ENCODE measurements at regions not wholly inside any gene's neighbourhood (a gene's known extent, or its start where the extent isn't known, plus 50 kb on each side); places are given as distances from the start of the nearest gene placed in this dataset.

DNA sequence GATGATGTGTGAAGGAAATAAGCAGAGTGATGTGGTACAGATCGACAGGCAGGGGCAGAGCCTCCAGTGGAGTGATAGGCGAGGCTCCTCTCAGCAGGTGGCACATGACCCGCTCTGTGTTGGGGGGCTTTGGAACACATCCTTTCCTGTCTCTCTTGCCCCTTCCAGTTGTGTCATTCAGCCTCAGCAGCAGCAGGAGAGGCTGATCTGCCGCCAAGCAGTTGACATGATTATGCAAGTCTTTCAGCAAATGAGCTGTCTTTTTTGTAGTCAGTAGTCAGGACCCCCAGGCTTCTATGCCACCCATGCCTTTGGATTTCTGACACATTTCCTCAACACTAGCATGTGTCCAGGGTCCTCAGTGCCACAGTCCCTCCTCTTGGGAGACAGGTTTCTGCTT lies 307.1 kb upstream of the C1orf174 start:
- H3K4me1 ChIP-seq, result no peaks in the 10 kb centered on the region
- no peak for DNase-seq (ENCODE audit: low spot score in 2 of 2)
- WGBS, 2 donors, result 79 to 81% methylated on average over 4 of the region's 4 CpGs

DNA sequence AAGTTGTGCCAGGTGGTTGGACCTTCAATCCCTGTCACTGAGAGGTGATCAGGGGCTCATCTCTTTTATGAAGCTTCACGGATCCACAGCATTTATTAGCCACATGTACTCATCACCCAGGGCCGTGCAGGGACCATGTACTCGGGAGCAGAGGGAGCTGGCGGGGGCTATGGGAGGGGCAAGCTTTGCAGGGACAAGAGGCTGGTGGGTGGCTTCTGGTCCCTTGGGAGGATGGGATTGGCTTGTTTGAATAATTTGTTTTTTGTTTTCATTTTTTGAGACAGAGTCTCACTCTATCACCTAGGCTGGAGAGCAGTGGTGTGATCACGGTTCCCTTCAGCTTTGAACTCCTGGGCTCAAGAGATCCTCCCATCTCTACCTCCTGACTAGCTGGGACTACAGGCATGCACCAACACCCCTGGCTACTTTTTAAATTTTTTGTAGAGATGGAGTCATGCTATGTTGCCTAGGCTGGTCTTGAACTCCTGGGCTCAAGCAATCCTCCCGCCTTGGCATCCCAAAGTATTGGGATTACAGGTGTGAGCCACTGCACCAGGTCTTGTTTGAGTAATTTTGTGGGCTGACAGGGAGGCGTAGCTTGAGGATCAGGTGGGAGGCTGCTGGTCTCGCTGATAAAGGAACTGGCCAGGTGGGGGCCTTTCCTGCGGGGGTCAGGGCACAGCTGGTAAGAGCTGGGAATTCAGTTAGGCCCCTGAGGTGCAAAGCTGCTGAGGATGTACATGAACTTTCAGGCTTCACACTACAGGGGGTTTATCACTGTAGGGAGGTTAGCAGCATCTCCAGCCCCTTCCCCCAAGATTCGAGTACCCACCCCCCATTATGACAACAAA lies 308.0 kb upstream of the C1orf174 start:
- TF ChIP-seq EP300 (IDR thresholded peaks at IDR 0.05) (no peak), CTCF (IDR thresholded peaks at IDR 0.05) (no peak), POLR2A (IDR thresholded peaks at IDR 0.05) (no peak)
- no peak for DNase-seq (ENCODE audit: low spot score in 2 of 2)
- Histone ChIP-seq H3K9me3 (peaks cover 0 to 37% (median 2%) of the 10 kb centered on the region in 4 donors), H3K4me3 (no peak overlapping the region), H3K36me3 (no peaks in the 10 kb centered on the region), H3K27ac (no peak overlapping the region), H3K27me3 (no peaks in the 10 kb centered on the region), H3K4me1 (no peaks in the 10 kb centered on the region)
- 79 to 87% methylated on average over 10 of the region's 10 CpGs for WGBS, 2 donors

More for the DNA sequence above, 307.1 kb upstream of the C1orf174 start:
- no peak overlapping the region for H3K4me3 ChIP-seq
- peaks cover 0 to 44% (median 2%) of the 10 kb centered on the region in 4 donors for H3K9me3 ChIP-seq
- H3K27me3 ChIP-seq, result no peaks in the 10 kb centered on the region
- H3K27ac ChIP-seq, result no peak overlapping the region
- TF ChIP-seq EP300 (IDR thresholded peaks at IDR 0.05) (no peak), CTCF (IDR thresholded peaks at IDR 0.05) (no peak), POLR2A (IDR thresholded peaks at IDR 0.05) (no peak)
- no peaks in the 10 kb centered on the region for H3K36me3 ChIP-seq

DNA sequence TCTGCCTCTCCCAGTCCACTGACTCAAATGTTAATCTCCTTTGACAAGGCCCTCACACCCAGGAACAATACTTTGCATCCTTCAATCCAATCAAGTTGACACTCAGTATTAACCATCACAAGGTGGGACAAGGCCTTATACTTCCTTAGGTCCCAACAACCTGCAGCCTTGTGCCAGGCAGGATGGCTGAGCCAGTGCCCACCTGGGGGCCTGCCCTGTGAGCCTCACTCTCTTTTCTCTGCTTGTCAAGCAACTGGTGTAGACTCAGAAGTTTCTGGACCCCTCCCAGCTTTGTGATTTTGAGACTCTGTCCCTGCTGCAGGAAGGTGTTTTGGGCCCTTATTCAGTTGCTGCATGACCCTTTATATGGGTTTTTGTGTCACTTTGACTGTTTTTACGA lies 310.0 kb upstream of the C1orf174 start:
- TF ChIP-seq CTCF (IDR thresholded peaks at IDR 0.05) (no peak), POLR2A (IDR thresholded peaks at IDR 0.05) (no peak), EP300 (IDR thresholded peaks at IDR 0.05) (no peak)

GRCh38 chr1:4212796-4213195 lies 312.7 kb upstream of the C1orf174 start:
- Histone ChIP-seq H3K27ac (no peak overlapping the region), H3K36me3 (no peaks in the 10 kb centered on the region), H3K27me3 (no peaks in the 10 kb centered on the region), H3K9me3 (peaks cover 0 to 9% (median 0%) of the 10 kb centered on the region in 4 donors), H3K4me3 (no peak overlapping the region), H3K4me1 (no peaks in the 10 kb centered on the region)
- 76 to 80% methylated on average over 5 of the region's 5 CpGs for WGBS, 2 donors
- DNase-seq (ENCODE audit: low spot score in 2 of 2), result no peak
- no peak for TF ChIP-seq POLR2A (IDR thresholded peaks at IDR 0.05)
- no peak for TF ChIP-seq EP300 (IDR thresholded peaks at IDR 0.05)

More for the DNA sequence above, 310.0 kb upstream of the C1orf174 start:
- H3K9me3 ChIP-seq, result peaks cover 0 to 20% (median 2%) of the 10 kb centered on the region in 4 donors
- no peaks in the 10 kb centered on the region for H3K36me3 ChIP-seq
- no peak overlapping the region for H3K4me3 ChIP-seq
- 62 to 68% methylated on average over 1 of the region's 1 CpG for WGBS, 2 donors
- no peak for DNase-seq (ENCODE audit: low spot score in 2 of 2)
- no peaks in the 10 kb centered on the region for H3K27me3 ChIP-seq
- no peak overlapping the region for H3K27ac ChIP-seq
- no peaks in the 10 kb centered on the region for H3K4me1 ChIP-seq

- Histone ChIP-seq H3K4me3 (no peak overlapping the region), H3K4me1 (no peaks in the 10 kb centered on the region), H3K27me3 (no peaks in the 10 kb centered on the region), H3K36me3 (no peaks in the 10 kb centered on the region), H3K9me3 (peaks cover 0 to 16% (median 0%) of the 10 kb centered on the region in 4 donors), H3K27ac (no peak overlapping the region)
- DNase-seq (ENCODE audit: low spot score in 2 of 2), result no peak
- TF ChIP-seq POLR2A (IDR thresholded peaks at IDR 0.05) (no peak), CTCF (IDR thresholded peaks at IDR 0.05) (no peak), EP300 (IDR thresholded peaks at IDR 0.05) (no peak)
- WGBS, 2 donors, result 24 to 31% methylated on average over 18 of the region's 18 CpGs
Observed at GRCh38 chr1:4213366-4213973, 313.4 kb upstream of the C1orf174 start.

Data from tibial nerve (tissue), 4 donors.